ENCODE measurements at regions not wholly inside any gene's neighbourhood (a gene's known extent, or its start where the extent isn't known, plus 50 kb on each side); places are given as distances from the start of the nearest gene placed in this dataset.
"Not testable (repeated sequence)": the region's sequence is repeated elsewhere in the genome, so short reads cannot be mapped to it uniquely, and the experiment has no call there.

- H3K4me3 ChIP-seq (ENCODE audit: low read length) = no peak overlapping the region
- DNase-seq (ENCODE audit: low read depth) = no peak
- TF ChIP-seq CTCF (conservative IDR thresholded peaks at IDR 0.05; ENCODE audit: low read length) = no peak
These were observed 88.7 kb upstream of the HPF1 start for GRCh38 chr4:169846396-169846795.

GRCh38 chr4:169841776-169842175, 84.0 kb upstream of the HPF1 start:
- TF ChIP-seq CTCF (conservative IDR thresholded peaks at IDR 0.05; ENCODE audit: low read length) = no peak
- no peak overlapping the region for H3K4me3 ChIP-seq (ENCODE audit: low read length)
- DNase-seq (ENCODE audit: low read depth) = no peak

- TF ChIP-seq CTCF (conservative IDR thresholded peaks at IDR 0.05; ENCODE audit: low read length) = no peak
- H3K4me3 ChIP-seq (ENCODE audit: low read length) = no peak overlapping the region
- DNase-seq (ENCODE audit: low read depth) = no peak
These were observed 82.8 kb upstream of the HPF1 start for GRCh38 chr4:169840554-169840953.

- DNase-seq (ENCODE audit: low read depth); H3K4me3 ChIP-seq (ENCODE audit: low read length): not testable (repeated sequence)
These were observed 70.6 kb upstream of the HPF1 start for GRCh38 chr4:169828329-169828728.

- no peak for TF ChIP-seq CTCF (conservative IDR thresholded peaks at IDR 0.05; ENCODE audit: low read length)
- H3K4me3 ChIP-seq (ENCODE audit: low read length) = no peak overlapping the region
- no peak for DNase-seq (ENCODE audit: low read depth)
These were observed 69.0 kb upstream of the HPF1 start for GRCh38 chr4:169826634-169827187.

GRCh38 chr4:169823685-169824084, 65.9 kb upstream of the HPF1 start:
- peak; percentile 52 for DNase-seq (ENCODE audit: low read depth)
- no peak for TF ChIP-seq CTCF (conservative IDR thresholded peaks at IDR 0.05; ENCODE audit: low read length)
- no peak overlapping the region for H3K4me3 ChIP-seq (ENCODE audit: low read length)

- no peak for DNase-seq (ENCODE audit: low read depth)
These were observed 63.7 kb upstream of the HPF1 start for GRCh38 chr4:169821402-169821801.

More at GRCh38 chr4:169821402-169821801, 63.7 kb upstream of the HPF1 start:
- no peak for TF ChIP-seq CTCF (conservative IDR thresholded peaks at IDR 0.05; ENCODE audit: low read length)
- H3K4me3 ChIP-seq (ENCODE audit: low read length) = no peak overlapping the region

All from AG10803 (cell line).